ENCODE measurements at regions not wholly inside any gene's neighbourhood (a gene's known extent, or its start where the extent isn't known, plus 50 kb on each side); places are given as distances from the start of the nearest gene placed in this dataset.

- TF ChIP-seq CTCF (tag by site-specific recombination; IDR thresholded peaks at IDR 0.05) (no peak), ZFHX2 (tag by site-specific recombination; conservative IDR thresholded peaks at IDR 0.05) (no peak), ZNF223 (tag by site-specific recombination; IDR thresholded peaks at IDR 0.05) (no peak), PRDM4 (tag by site-specific recombination; IDR thresholded peaks at IDR 0.05) (no peak), ZNF48 (tag by site-specific recombination; IDR thresholded peaks at IDR 0.05) (no peak), ZSCAN30 (tag by site-specific recombination; IDR thresholded peaks at IDR 0.05) (no peak), ZNF302 (tag by site-specific recombination; IDR thresholded peaks at IDR 0.05; ENCODE audit: low read depth) (no peak), ZNF704 (tag by site-specific recombination; IDR thresholded peaks at IDR 0.05) (no peak), ZNF626 (tag by site-specific recombination; IDR thresholded peaks at IDR 0.05) (no peak)
Measured at GRCh38 chr9:660227-660626, 181.3 kb upstream of the DMRT1 start.

Data from HEK293 (cell line).